GM12873 (cell line): ENCODE measurements at regions not wholly inside any gene's neighbourhood (a gene's known extent, or its start where the extent isn't known, plus 50 kb on each side); places are given as distances from the start of the nearest gene placed in this dataset.

Experiments
- TF ChIP-seq, protein P1 (sequence below): IDR thresholded peaks from 2 replicates; pipeline ENCODE4 v1.5.1; 2012; ENCODE audit warnings: low read depth, mild to moderate bottlenecking, moderate library complexity, low read length, control low read depth; ENCODE audit not compliant: insufficient read depth; ENCODE audit errors: missing control alignments

DNA sequence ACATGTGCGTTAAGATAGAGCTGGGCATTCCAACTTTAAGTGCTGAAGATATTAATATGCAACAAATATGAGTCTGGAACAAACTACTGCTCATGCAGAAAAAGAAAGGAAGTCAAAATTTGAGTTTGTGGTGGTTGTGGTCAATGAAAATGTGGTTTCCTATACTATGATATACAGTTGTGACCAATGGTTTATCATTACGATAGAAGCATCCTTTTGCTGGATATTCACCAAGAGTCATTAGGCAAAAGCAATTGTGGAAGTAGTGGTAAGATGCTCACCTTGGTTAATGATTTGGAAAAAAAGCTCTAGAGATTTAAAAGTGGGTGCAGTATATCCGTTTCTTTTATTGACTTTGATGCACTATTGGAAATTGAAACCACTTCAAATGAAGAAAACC lies 1007.0 kb downstream of the NR2F1-AS1 start:
- TF ChIP-seq, protein P1, sequence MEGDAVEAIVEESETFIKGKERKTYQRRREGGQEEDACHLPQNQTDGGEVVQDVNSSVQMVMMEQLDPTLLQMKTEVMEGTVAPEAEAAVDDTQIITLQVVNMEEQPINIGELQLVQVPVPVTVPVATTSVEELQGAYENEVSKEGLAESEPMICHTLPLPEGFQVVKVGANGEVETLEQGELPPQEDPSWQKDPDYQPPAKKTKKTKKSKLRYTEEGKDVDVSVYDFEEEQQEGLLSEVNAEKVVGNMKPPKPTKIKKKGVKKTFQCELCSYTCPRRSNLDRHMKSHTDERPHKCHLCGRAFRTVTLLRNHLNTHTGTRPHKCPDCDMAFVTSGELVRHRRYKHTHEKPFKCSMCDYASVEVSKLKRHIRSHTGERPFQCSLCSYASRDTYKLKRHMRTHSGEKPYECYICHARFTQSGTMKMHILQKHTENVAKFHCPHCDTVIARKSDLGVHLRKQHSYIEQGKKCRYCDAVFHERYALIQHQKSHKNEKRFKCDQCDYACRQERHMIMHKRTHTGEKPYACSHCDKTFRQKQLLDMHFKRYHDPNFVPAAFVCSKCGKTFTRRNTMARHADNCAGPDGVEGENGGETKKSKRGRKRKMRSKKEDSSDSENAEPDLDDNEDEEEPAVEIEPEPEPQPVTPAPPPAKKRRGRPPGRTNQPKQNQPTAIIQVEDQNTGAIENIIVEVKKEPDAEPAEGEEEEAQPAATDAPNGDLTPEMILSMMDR, result no peak

DNA sequence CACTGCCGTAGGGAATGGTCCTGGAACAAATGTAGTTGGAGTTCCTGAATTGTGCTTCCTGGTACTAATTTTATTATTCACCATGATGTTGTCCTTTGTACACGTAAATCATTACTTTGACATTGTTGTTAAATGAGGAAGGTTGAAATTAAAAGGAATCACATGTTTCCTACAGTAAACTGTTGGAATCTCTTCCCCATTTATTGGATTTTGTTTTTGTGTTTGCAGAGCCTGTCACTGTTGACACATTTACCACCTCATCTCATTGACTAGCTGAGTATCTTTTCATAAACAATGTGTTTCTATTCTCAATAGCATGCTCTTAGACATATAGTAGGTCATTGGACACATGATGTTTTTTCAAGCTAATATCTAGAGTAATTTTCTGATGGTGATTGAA lies 1012.5 kb downstream of the NR2F1-AS1 start:
- TF ChIP-seq, protein P1, result no peak

DNA sequence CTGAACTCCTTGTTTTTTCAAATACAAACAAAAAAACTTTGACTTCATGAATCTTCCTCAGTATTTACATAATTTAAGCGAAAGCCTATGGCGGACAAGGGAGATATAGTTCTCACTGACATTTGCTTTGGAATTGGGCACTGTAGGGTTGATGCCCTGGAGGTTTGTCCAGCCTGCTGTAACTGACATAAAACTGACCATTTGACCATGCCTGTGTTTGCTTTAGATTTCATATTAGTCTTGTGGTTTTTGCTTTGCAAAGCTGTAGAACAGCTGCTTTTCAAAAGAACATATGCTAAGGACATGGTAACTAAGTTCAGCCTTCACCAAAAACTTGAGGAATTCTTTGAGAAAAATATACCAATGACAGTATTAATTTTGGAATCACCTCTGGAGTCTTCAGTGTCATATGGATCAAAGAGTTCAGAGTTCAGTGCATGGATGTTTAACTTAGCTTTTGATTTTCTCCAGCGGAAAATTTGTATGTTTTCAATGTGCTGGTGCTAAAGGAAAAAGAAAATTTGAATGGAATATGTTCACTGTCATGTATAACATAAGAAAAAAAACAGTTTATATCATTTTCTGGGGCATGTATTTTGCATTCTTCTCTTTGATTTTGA lies 1013.1 kb downstream of the NR2F1-AS1 start:
- TF ChIP-seq, protein P1, result no peak

GRCh38 chr5:92566113-92566786 lies 1014.8 kb downstream of the NR2F1-AS1 start:
- TF ChIP-seq, protein P1, result no peak

DNA sequence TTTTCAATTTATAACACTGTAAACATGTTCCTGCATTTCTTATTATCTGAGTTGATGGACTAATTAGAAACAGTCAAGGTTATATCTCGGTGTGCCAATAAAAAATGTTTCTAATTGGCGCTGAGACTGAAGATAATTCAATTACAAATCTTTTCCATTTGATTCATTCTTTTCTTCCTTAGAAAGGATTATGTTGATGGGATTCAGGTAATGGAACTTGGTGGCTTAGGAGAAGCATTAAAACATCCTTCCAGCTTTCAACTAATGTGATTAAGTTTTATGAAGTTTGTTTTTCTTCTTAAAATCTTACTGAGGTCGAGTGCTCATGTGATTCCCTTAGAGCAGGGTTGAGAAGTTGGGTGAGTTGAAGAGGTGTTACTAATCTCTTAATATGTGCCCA lies 1015.3 kb downstream of the NR2F1-AS1 start:
- TF ChIP-seq, protein P1, result no peak

DNA sequence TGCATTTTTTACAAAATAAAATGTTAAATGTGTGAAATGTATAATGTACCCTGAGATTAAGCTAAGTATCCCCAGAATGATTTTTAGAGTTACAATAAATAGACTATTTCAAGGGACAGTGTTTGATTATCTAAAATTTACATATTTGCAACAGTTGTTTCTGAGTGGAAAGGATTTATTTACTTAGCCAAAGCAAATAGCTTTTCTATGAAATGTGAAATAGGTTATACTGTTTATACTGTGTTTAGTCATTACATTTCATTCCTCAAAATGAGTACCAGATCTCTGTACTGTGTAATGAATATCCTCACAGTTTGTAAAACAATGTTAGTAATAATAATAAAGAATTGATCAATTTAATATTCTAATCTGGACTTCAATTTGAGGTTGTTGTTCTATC lies 1019.0 kb downstream of the NR2F1-AS1 start:
- TF ChIP-seq, protein P1, result no peak

DNA sequence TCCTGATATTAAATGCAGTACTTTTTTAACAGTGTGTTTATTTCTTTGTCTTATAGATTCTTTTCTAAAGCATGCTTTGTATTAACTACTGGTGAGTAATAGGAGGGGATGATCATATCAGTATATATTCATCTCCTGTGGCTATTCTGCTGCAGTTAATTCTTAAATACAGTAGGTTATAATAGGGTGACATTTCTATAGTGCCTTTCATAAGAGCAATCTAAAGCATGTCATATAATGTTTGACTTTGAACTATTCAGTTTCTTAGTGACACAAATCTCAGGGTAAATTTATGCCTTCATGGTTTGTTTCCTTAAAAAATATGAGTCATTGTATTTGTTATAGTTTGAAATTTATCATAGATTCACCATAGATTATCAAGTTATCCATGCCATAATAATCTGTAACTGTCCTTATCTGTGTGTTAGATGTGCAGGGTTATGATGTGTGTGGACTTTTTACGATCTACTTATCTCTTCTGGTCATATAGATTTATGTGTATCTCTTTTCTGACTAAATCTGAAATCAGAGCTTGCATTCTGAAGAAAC lies 1019.5 kb downstream of the NR2F1-AS1 start:
- TF ChIP-seq, protein P1, result no peak
